B cell (primary cell): ENCODE measurements at regions not wholly inside any gene's neighbourhood (a gene's known extent, or its start where the extent isn't known, plus 50 kb on each side); places are given as distances from the start of the nearest gene placed in this dataset.

Experiments
- ATAC-seq: fragments of 200-7000 bp; cut with Tn5 transposase; one replicate; pipeline ENCODE4 v1.10.0; 2021; ENCODE audit warnings: low read depth, mild to moderate bottlenecking, moderate number of reproducible peaks, moderate library complexity
- CTCF ChIA-PET: fragments of 350-600 bp; sonication (Branson Sonifier 250); formaldehyde crosslinking; loops from one replicate; lab custom pipeline; 2021; ENCODE audit warnings: antibody characterized with exemption, inconsistent platforms; lab: Charles Lee
- POLR2A ChIA-PET: fragments of 350-600 bp; sonication (Branson Sonifier 250); formaldehyde crosslinking; loops from one replicate; lab custom pipeline; 2021; ENCODE audit warnings: antibody characterized with exemption; lab: Charles Lee
- DNase-seq: peaks from one replicate; pipeline ENCODE4 v3.0.0; 2013
- H2AFZ ChIP-seq: 2 replicates; pipeline ENCODE4 v1.6.1; 2012; ENCODE audit warnings: mild to moderate bottlenecking, low read depth, low read length; ENCODE audit not compliant: insufficient read depth, poor library complexity, severe bottlenecking
- H3K27ac ChIP-seq, 2 donors: 1 replicate in 1 of 2; 2 replicates in 1 of 2; pipeline ENCODE4 v1.5.1; 2012 to 2013; ENCODE audit warnings: low read length in 2 of 2, mild to moderate bottlenecking in 2 of 2, moderate library complexity in 1 of 2
- H3K27me3 ChIP-seq, 4 experiments: fragments of 200-600 bp in 1 of 4; sonication (generic) in 1 of 4; replicated peaks in 1 of 4; 1 replicate in 2 of 4; 2 replicates in 2 of 4; pipeline versions ENCODE4 v1.6.1 to v1.7.0; 2013 to 2016; ENCODE audit warnings: low read length in 3 of 4, mild to moderate bottlenecking in 2 of 4, mixed read lengths in 1 of 4, moderate library complexity in 1 of 4; ENCODE audit not compliant: insufficient read depth in 4 of 4, control insufficient read depth in 3 of 4; ENCODE audit errors: control extremely low read depth in 1 of 4
- H3K36me3 ChIP-seq, 2 experiments: replicated peaks in 1 of 2; 1 replicate in 1 of 2; 2 replicates in 1 of 2; pipeline versions ENCODE4 v1.6.1 to v1.7.1; 2013; ENCODE audit warnings: low read length in 1 of 2; ENCODE audit not compliant: insufficient read depth in 2 of 2, control insufficient read depth in 1 of 2; ENCODE audit errors: control extremely low read depth in 1 of 2, extremely low read depth in 1 of 2
- H3K4me1 ChIP-seq, 2 donors: fragments of 200-600 bp in 1 of 2; sonication (generic) in 1 of 2; 1 replicate in 1 of 2; 2 replicates in 1 of 2; pipeline versions ENCODE4 v1.5.1 to v1.6.1; 2013 to 2017; ENCODE audit warnings: low read length in 2 of 2; ENCODE audit not compliant: control insufficient read depth in 2 of 2, insufficient read depth in 2 of 2
- H3K4me2 ChIP-seq: replicated peaks from 2 replicates; pipeline ENCODE3; 2012; ENCODE audit warnings: mild to moderate bottlenecking, low read depth, low read length; ENCODE audit not compliant: poor library complexity, severe bottlenecking
- H3K4me3 ChIP-seq, 5 experiments: fragments of 200-600 bp in 1 of 5; sonication (generic) in 1 of 5; 1 replicate in 3 of 5; 2 replicates in 2 of 5; pipeline versions ENCODE4 v1.5.1 to v1.7.0; 2011 to 2016; ENCODE audit warnings: low read length in 4 of 5, mild to moderate bottlenecking in 4 of 5, low read depth in 2 of 5, control low read depth in 1 of 5, moderate library complexity in 1 of 5; ENCODE audit not compliant: insufficient read depth in 1 of 5; ENCODE audit errors: control extremely low read depth in 1 of 5, extremely low read depth in 1 of 5
- H3K79me2 ChIP-seq: fragments of 200-600 bp; sonication (generic); one replicate; pipeline ENCODE4 v1.6.0; 2016; ENCODE audit warnings: low read length; ENCODE audit not compliant: control insufficient read depth, insufficient read depth
- H3K9ac ChIP-seq: fragments of 200-600 bp; sonication (generic); 2 replicates; pipeline ENCODE4 v1.6.1; 2017; ENCODE audit warnings: mild to moderate bottlenecking, low read length, moderate library complexity
- H3K9me3 ChIP-seq, 3 donors: one replicate each; pipeline versions ENCODE4 v1.6.1 to v1.7.1; 2013; ENCODE audit warnings: low read length in 2 of 3; ENCODE audit not compliant: control insufficient read depth in 2 of 3, insufficient read depth in 1 of 3; ENCODE audit errors: control extremely low read depth in 1 of 3
- H4K20me1 ChIP-seq: 2 replicates; pipeline ENCODE4 v1.6.0; 2012; ENCODE audit warnings: mild to moderate bottlenecking, low read length; ENCODE audit not compliant: insufficient read depth, control insufficient read depth, poor library complexity, severe bottlenecking
- H3K27ac Mint-ChIP-seq: one replicate; pipeline ENCODE4 v1.8.0; 2021; ENCODE audit warnings: mixed read lengths
- H3K27me3 Mint-ChIP-seq: one replicate; pipeline ENCODE4 v1.8.0; 2021; ENCODE audit warnings: mixed read lengths
- H3K4me1 Mint-ChIP-seq: one replicate; pipeline ENCODE4 v1.8.0; 2021; ENCODE audit warnings: mixed read lengths
- H3K4me3 Mint-ChIP-seq: one replicate; pipeline ENCODE4 v1.8.0; 2021; ENCODE audit warnings: mixed read lengths
- H3K9me3 Mint-ChIP-seq: one replicate; pipeline ENCODE4 v1.8.0; 2022; ENCODE audit warnings: mixed read lengths; ENCODE audit not compliant: insufficient read depth
- CTCF ChIP-seq: fragments of 200-600 bp; IDR thresholded peaks from one replicate; pipeline ENCODE4 v1.8.0; 2022; ENCODE audit warnings: antibody characterized with exemption, mild to moderate bottlenecking
- EZH2 ChIP-seq: IDR thresholded peaks from 2 replicates; pipeline ENCODE4 v1.6.1; 2012; ENCODE audit warnings: borderline replicate concordance, low read depth, mild to moderate bottlenecking, moderate library complexity, low read length; ENCODE audit not compliant: insufficient read depth, poor library complexity, severe bottlenecking
- WGBS: methylation state at CpG from one replicate; pipeline ENCODE4 v1.1.5; 2013; ENCODE audit warnings: missing lambda C conversion rate; ENCODE audit not compliant: insufficient coverage; 5-methylcytosine and 5-hydroxymethylcytosine counted together
- intact Hi-C: fragments of 100-400 bp; cut with micrococcal nuclease; formaldehyde crosslinking; loops from one replicate; pipeline ENCODE4 v1.10.0; 2022

- ChIA-PET POLR2A (no interaction called here), CTCF (no interaction called here)
- Mint-ChIP-seq H3K9me3 (no peaks in the 10 kb centered on the region), H3K27me3 (no peaks in the 10 kb centered on the region), H3K4me1 (no peaks in the 10 kb centered on the region), H3K27ac (no peak overlapping the region), H3K4me3 (no peak overlapping the region)
- H3K36me3 ChIP-seq = no peaks in the 10 kb centered on the region
- H3K9ac ChIP-seq = no peak overlapping the region
- DNase-seq (no peak), ATAC-seq (no peak)
- WGBS = 76% methylated on average over 9 of the region's 9 CpGs
- H3K79me2 ChIP-seq = no peaks in the 10 kb centered on the region
- no peaks in the 10 kb centered on the region for H3K4me1 ChIP-seq
- H3K4me2 ChIP-seq = no peak overlapping the region
- no peak for TF ChIP-seq CTCF
- TF ChIP-seq EZH2 = no peak
- H2AFZ ChIP-seq = no peak overlapping the region
- no peak overlapping the region for H3K4me3 ChIP-seq
- no peaks in the 10 kb centered on the region for H4K20me1 ChIP-seq
- H3K9me3 ChIP-seq = peaks cover 0 to 21% (median 0%) of the 10 kb centered on the region in 3 donors
- intact Hi-C loops = no loop called here
- H3K27ac ChIP-seq = no peak overlapping the region
- no peaks in the 10 kb centered on the region for H3K27me3 ChIP-seq
These were observed 310.1 kb downstream of the TCERG1L start for GRCh38 chr10:131001438-131001837.

GRCh38 chr10:131002031-131002861 is 309.3 kb downstream of the TCERG1L start:
- Histone ChIP-seq H2AFZ (no peak overlapping the region), H3K79me2 (no peaks in the 10 kb centered on the region), H3K36me3 (no peaks in the 10 kb centered on the region), H3K4me3 (no peak overlapping the region), H3K9me3 (peaks cover 0 to 25% (median 0%) of the 10 kb centered on the region in 3 donors), H3K4me2 (no peak overlapping the region), H4K20me1 (no peaks in the 10 kb centered on the region), H3K4me1 (no peaks in the 10 kb centered on the region), H3K9ac (no peak overlapping the region), H3K27ac (no peak overlapping the region), H3K27me3 (no peaks in the 10 kb centered on the region)
- ChIA-PET CTCF (no interaction called here), POLR2A (no interaction called here)
- no peak for ATAC-seq
- intact Hi-C loops = no loop called here
- no peaks in the 10 kb centered on the region for H3K4me1 Mint-ChIP-seq
- H3K4me3 Mint-ChIP-seq = no peak overlapping the region
- TF ChIP-seq CTCF (no peak), EZH2 (no peak)
- no peaks in the 10 kb centered on the region for H3K9me3 Mint-ChIP-seq
- 37% methylated on average over 11 of the region's 12 CpGs for WGBS
- DNase-seq = no peak
- H3K27ac Mint-ChIP-seq = no peak overlapping the region
- H3K27me3 Mint-ChIP-seq = no peaks in the 10 kb centered on the region
